MCF 10A (cell line): ENCODE measurements at regions not wholly inside any gene's neighbourhood (a gene's known extent, or its start where the extent isn't known, plus 50 kb on each side); places are given as distances from the start of the nearest gene placed in this dataset.

Source experiments
- BruUV-seq: library from RNA; stranded (reverse); fragments of 400-500 nt; replicated peaks from 2 replicates; lab custom pipeline; 2021; lab: Mats Ljungman, UMichigan
- CTCF ChIA-PET: fragments of 300-600 bp; sonication (Branson Sonifier 250); formaldehyde crosslinking; extraction: SDS; loops from one replicate; lab custom pipeline; 2021; ENCODE audit warnings: antibody characterized with exemption, inconsistent platforms; lab: Yijun Ruan, JAX
- POLR2A ChIA-PET: fragments of 300-600, 350-650 bp; sonication (Branson Sonifier 250); formaldehyde crosslinking; extraction: SDS; loops from one replicate; lab custom pipeline; 2020; ENCODE audit warnings: antibody characterized with exemption, inconsistent platforms; lab: Yijun Ruan, JAX
- DNase-seq: peaks from one replicate; pipeline ENCODE4 v3.0.0-alpha.2; 2018; ENCODE audit not compliant: unreplicated experiment
- H3K27ac Mint-ChIP-seq: one replicate; pipeline ENCODE4 v1.8.0; 2022; ENCODE audit warnings: mild to moderate bottlenecking, low read depth, mixed read lengths; ENCODE audit not compliant: unreplicated experiment
- H3K27me3 Mint-ChIP-seq: one replicate; pipeline ENCODE4 v1.8.0; 2022; ENCODE audit warnings: mixed read lengths; ENCODE audit not compliant: insufficient read depth, unreplicated experiment
- H3K36me3 Mint-ChIP-seq: one replicate; pipeline ENCODE4 v1.8.0; 2022; ENCODE audit warnings: mild to moderate bottlenecking, moderate library complexity, mixed read lengths; ENCODE audit not compliant: insufficient read depth, unreplicated experiment
- H3K4me1 Mint-ChIP-seq: one replicate; pipeline ENCODE4 v1.8.0; 2022; ENCODE audit warnings: mixed read lengths; ENCODE audit not compliant: insufficient read depth, unreplicated experiment
- H3K4me3 Mint-ChIP-seq: one replicate; pipeline ENCODE4 v1.8.0; 2022; ENCODE audit warnings: mild to moderate bottlenecking, moderate library complexity, mixed read lengths; ENCODE audit not compliant: unreplicated experiment
- H3K9me3 Mint-ChIP-seq: one replicate; pipeline ENCODE4 v1.8.0; 2022; ENCODE audit warnings: mixed read lengths; ENCODE audit not compliant: unreplicated experiment
- intact Hi-C: fragments of 100-400 bp; cut with micrococcal nuclease; formaldehyde crosslinking; loops from 2 replicates; pipeline ENCODE4 v1.14.1; 2022
- TF ChIP-seq, protein P1 (sequence below): fragments of 200-600 bp; IDR thresholded peaks from one replicate; pipeline ENCODE4 v1.8.0; 2022; ENCODE audit warnings: antibody characterized with exemption, mild to moderate bottlenecking; ENCODE audit not compliant: unreplicated experiment

DNA sequence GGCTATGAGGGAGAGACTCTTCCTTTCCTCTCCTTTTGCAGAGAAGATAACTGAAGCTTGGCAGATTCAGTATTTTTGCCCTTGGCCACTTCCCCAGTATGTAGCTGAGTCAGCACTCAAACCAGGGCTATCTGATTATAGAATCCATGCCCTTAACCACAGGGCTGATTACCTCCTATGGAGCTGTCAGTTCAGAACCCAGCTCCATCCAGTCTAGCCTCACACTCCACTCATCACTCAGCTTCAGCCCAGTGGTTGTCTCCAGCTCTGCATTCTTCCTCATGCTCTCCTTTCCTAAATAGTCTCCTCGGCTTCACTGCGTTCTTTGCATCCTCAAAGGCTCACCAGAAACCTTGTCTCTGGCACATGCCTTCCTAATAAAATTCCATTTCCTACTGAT lies 151.6 kb upstream of the BLID start:
- no TSS peak for BruUV-seq
- CTCF ChIA-PET: no interaction called here
- Mint-ChIP-seq H3K9me3 (no peaks in the 10 kb centered on the region), H3K36me3 (peaks cover 52% of the 10 kb centered on the region), H3K27me3 (no peaks in the 10 kb centered on the region), H3K27ac (no peak overlapping the region), H3K4me3 (no peak overlapping the region), H3K4me1 (peaks cover 7% of the 10 kb centered on the region)
- intact Hi-C loops: no loop called here
- peak; percentile 32 for DNase-seq
- TF ChIP-seq, protein P1, sequence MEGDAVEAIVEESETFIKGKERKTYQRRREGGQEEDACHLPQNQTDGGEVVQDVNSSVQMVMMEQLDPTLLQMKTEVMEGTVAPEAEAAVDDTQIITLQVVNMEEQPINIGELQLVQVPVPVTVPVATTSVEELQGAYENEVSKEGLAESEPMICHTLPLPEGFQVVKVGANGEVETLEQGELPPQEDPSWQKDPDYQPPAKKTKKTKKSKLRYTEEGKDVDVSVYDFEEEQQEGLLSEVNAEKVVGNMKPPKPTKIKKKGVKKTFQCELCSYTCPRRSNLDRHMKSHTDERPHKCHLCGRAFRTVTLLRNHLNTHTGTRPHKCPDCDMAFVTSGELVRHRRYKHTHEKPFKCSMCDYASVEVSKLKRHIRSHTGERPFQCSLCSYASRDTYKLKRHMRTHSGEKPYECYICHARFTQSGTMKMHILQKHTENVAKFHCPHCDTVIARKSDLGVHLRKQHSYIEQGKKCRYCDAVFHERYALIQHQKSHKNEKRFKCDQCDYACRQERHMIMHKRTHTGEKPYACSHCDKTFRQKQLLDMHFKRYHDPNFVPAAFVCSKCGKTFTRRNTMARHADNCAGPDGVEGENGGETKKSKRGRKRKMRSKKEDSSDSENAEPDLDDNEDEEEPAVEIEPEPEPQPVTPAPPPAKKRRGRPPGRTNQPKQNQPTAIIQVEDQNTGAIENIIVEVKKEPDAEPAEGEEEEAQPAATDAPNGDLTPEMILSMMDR: no peak
- POLR2A ChIA-PET: interaction anchor here (0.6 to 0.7 kb wide), 2 partner anchors 21 to 34 kb away, joined by 3 to 4 read pairs; no protein-coding TSS in a partner anchor

DNA sequence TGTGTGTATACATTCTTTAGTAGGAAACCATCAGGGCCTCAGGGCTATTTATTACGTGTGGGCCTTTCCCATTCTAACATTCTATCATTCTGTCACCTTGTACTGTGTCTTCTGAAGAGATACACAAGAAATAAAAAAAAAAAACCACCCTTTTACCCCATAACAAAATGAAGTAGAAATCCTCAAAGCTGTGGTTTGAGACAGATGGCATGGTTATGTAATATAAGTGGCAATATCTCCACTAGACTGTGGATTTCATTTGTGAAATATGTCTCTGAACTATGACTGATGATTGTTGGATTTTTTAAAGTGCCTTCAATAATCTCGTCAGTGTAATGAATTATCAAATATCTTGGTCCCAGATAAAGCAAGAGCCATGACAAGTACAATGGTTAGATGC lies 150.0 kb upstream of the BLID start:
- ChIA-PET CTCF (interaction anchor here (0.6 kb wide), 1 partner anchor 241 kb away, joined by 3 read pairs; no protein-coding TSS in a partner anchor), POLR2A (no interaction called here)
- DNase-seq: no peak
- intact Hi-C loops: no loop called here
- Mint-ChIP-seq H3K9me3 (no peaks in the 10 kb centered on the region), H3K36me3 (peaks cover 46% of the 10 kb centered on the region), H3K4me1 (peaks cover 7% of the 10 kb centered on the region), H3K27me3 (no peaks in the 10 kb centered on the region), H3K27ac (no peak overlapping the region), H3K4me3 (no peak overlapping the region)
- BruUV-seq: no TSS peak
- TF ChIP-seq, protein P1: no peak

DNA sequence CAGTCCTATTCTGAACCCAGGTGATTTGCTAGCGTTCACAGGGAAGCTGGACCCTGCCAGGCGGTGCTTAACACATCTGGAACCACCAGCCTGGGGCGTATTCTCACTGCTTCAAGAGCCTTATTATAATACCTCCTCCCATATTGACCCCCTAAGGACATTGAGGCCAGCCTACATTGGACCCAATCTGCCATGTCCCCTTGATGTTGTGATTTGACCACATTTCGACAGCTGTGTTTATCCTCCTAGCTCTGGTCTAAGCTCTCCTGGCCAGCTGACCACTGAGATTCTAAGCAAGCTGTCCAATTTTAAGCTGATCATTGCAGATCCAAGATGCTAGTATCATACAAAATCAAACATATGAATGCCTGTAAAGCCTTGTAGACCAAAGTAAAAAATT lies 148.1 kb upstream of the BLID start:
- TF ChIP-seq, protein P1: no peak
- H3K4me1 Mint-ChIP-seq: peaks cover 7% of the 10 kb centered on the region
- no peaks in the 10 kb centered on the region for H3K27me3 Mint-ChIP-seq
- H3K4me3 Mint-ChIP-seq: no peak overlapping the region
- no peak overlapping the region for H3K27ac Mint-ChIP-seq
- ChIA-PET POLR2A (no interaction called here), CTCF (no interaction called here)
- intact Hi-C loops: no loop called here
- H3K36me3 Mint-ChIP-seq: peaks cover 33% of the 10 kb centered on the region
- no peak for DNase-seq
- no TSS peak for BruUV-seq
- no peaks in the 10 kb centered on the region for H3K9me3 Mint-ChIP-seq

DNA sequence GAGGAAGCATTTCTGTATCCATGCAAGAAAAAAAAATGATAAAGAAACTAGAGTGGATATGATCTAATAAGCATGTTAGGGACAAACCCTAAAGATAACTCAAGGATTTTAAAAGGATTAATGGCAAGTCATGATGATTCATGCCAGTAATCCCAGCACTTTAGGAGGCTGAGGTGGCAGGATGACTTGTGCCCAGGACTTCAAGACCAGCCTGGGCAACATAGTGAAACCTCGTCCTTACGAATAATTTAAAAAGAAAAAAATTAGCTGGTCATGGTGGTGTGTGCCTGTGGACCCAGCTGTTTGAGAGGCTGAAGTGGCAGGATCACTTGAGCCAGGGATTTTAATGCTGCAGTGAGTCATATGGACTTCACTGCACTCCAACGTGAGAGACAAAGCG lies 145.5 kb upstream of the BLID start:
- TF ChIP-seq, protein P1: no peak
- Mint-ChIP-seq H3K4me3 (no peak overlapping the region), H3K27me3 (no peaks in the 10 kb centered on the region), H3K4me1 (peaks cover 8% of the 10 kb centered on the region), H3K9me3 (no peaks in the 10 kb centered on the region), H3K27ac (no peak overlapping the region), H3K36me3 (peaks cover 22% of the 10 kb centered on the region)
- no TSS peak for BruUV-seq
- ChIA-PET POLR2A (no interaction called here), CTCF (no interaction called here)
- DNase-seq: no peak
- intact Hi-C loops: no loop called here
